Activated naive CD4-positive, alpha-beta T cell treated with anti-CD3 and anti-CD28 coated beads for 36 hours (primary cell): ENCODE measurements at regions not wholly inside any gene's neighbourhood (a gene's known extent, or its start where the extent isn't known, plus 50 kb on each side); places are given as distances from the start of the nearest gene placed in this dataset.
"Not testable (repeated sequence)": the region's sequence is repeated elsewhere in the genome, so short reads cannot be mapped to it uniquely, and the experiment has no call there.

Experiments used
- CTCF ChIA-PET: fragments of 350-600 bp; sonication (Branson Sonifier 250); formaldehyde crosslinking; loops from one replicate; lab custom pipeline; 2021; ENCODE audit warnings: antibody characterized with exemption; lab: Charles Lee
- DNase-seq: peaks from one replicate; pipeline ENCODE4 v3.0.0-alpha.2; 2020
- H3K27ac Mint-ChIP-seq: one replicate; pipeline ENCODE4 v1.8.0; 2021; ENCODE audit warnings: mild to moderate bottlenecking, mixed read lengths
- H3K27me3 Mint-ChIP-seq: one replicate; pipeline ENCODE4 v1.8.0; 2021; ENCODE audit warnings: low read depth, mixed read lengths
- H3K36me3 Mint-ChIP-seq: one replicate; pipeline ENCODE4 v1.8.0; 2021; ENCODE audit warnings: low read depth, mixed read lengths
- H3K4me1 Mint-ChIP-seq: one replicate; pipeline ENCODE4 v1.8.0; 2021; ENCODE audit warnings: low read depth, mixed read lengths
- H3K4me3 Mint-ChIP-seq: one replicate; pipeline ENCODE4 v1.8.0; 2021; ENCODE audit warnings: mild to moderate bottlenecking, moderate library complexity, mixed read lengths
- H3K9me3 Mint-ChIP-seq: one replicate; pipeline ENCODE4 v1.8.0; 2021; ENCODE audit warnings: mixed read lengths
- intact Hi-C: fragments of 100-400 bp; cut with micrococcal nuclease; formaldehyde crosslinking; loops from one replicate; pipeline ENCODE4 v1.15.1; 2023

DNA sequence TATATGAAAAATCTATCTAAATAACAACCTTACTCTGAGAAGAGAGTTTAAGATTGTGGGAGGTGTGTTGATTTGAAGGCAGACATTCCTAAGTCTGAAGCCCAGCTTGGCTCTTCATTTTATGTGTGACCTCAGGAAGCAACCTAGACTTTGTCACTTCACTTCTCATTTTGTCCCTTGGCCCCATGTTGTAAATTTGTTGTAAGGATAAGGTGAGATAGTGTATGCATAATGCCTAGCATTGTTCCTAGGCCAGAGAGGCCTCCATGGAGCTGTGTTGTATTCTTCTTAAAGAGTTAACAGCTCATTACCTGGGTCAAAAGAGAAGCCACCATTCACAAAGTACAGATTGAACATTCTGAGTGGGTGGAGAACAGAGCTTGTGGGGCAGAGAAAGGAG lies 1084.4 kb upstream of the SLIT2 start:
- H3K4me3 Mint-ChIP-seq = no peak overlapping the region
- H3K27me3 Mint-ChIP-seq = no peaks in the 10 kb centered on the region
- H3K36me3 Mint-ChIP-seq = no peaks in the 10 kb centered on the region
- no peak overlapping the region for H3K27ac Mint-ChIP-seq
- DNase-seq = no peak
- H3K4me1 Mint-ChIP-seq = no peaks in the 10 kb centered on the region
- CTCF ChIA-PET = no interaction called here
- peaks cover 7% of the 10 kb centered on the region for H3K9me3 Mint-ChIP-seq
- intact Hi-C loops = no loop called here

DNA sequence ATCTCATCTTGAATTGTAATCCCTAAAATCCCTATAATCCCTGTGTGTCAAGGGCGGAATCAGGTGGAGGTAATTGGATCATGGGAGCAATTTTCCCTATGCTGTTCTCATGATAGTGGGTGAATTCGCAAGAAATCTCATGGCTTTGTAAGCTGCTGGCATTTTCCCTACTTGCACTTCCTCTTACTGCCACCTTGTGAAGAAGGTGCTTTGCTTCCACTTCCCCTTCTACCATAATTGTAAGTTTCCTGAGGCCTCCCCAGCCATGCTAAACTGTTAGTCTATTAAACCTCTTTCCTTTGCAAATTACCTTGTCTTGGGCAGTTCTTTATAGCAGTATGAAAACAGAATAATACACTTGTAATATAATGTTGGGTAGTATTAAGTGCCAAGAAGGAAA lies 1087.4 kb upstream of the SLIT2 start:
- CTCF ChIA-PET = no interaction called here
- no peaks in the 10 kb centered on the region for H3K36me3 Mint-ChIP-seq
- H3K4me3 Mint-ChIP-seq = no peak overlapping the region
- DNase-seq = no peak
- H3K27ac Mint-ChIP-seq = no peak overlapping the region
- H3K27me3 Mint-ChIP-seq = no peaks in the 10 kb centered on the region
- no peaks in the 10 kb centered on the region for H3K4me1 Mint-ChIP-seq
- intact Hi-C loops = no loop called here
- peaks cover 14% of the 10 kb centered on the region for H3K9me3 Mint-ChIP-seq

DNA sequence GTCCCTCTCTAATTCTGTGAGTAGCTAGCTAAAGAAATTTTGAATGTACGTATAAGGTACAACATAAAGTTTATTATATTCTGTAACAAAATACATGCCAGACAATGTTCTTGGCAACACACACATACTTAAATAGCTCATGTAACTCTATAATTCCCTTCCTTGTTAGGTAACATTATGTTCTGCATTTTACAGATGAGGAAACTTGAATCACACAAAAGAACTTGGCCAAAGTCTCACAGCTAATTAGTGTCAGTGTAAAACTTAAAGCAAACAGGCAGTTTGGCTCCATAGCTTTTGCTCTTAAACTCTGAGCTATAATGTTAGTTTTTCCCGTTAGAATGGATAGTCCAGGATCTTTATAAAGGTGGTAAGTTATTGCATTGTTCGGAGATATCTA lies 1091.8 kb upstream of the SLIT2 start:
- intact Hi-C loops = no loop called here
- H3K27me3 Mint-ChIP-seq = no peaks in the 10 kb centered on the region
- no peaks in the 10 kb centered on the region for H3K36me3 Mint-ChIP-seq
- DNase-seq = no peak
- CTCF ChIA-PET = no interaction called here
- H3K27ac Mint-ChIP-seq = no peak overlapping the region
- H3K9me3 Mint-ChIP-seq = peaks cover 25% of the 10 kb centered on the region
- H3K4me3 Mint-ChIP-seq = no peak overlapping the region
- H3K4me1 Mint-ChIP-seq = no peaks in the 10 kb centered on the region

DNA sequence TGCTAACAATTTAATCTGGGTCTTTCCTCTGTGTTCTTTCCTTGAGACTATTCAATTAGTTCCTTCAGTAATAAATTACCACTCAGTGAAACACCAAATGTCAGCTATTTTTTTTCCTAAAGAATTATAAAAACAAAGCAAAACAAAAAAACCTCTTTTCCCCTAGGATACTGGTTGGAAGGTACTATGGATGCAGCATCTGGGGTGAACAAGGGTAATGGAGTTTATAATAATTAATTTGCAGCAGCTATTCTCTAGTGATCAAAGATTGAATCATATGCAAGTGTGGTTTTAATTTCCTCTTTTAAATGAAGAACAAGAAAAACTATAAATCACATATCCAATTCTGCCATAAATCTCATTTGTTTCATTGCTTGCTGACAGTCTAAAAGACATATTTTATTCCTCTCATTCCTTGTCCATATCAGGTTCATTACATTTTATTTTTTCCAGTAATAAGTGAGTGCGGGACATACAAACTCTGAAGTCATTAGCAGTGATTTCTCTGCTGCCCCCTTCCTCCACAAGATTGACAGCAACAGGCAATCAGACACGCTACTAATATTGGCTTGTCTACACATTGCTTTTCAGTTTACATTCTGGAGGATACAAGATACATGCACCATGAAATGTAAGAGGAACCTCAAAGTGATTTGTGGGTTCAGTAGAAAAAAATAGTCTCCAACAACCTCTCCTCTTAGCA lies 1093.4 kb upstream of the SLIT2 start:
- Mint-ChIP-seq H3K9me3 (peaks cover 28% of the 10 kb centered on the region), H3K27ac (no peak overlapping the region), H3K27me3 (no peaks in the 10 kb centered on the region), H3K36me3 (no peaks in the 10 kb centered on the region), H3K4me3 (no peak overlapping the region), H3K4me1 (no peaks in the 10 kb centered on the region)
- CTCF ChIA-PET = no interaction called here
- intact Hi-C loops = no loop called here
- no peak for DNase-seq

DNA sequence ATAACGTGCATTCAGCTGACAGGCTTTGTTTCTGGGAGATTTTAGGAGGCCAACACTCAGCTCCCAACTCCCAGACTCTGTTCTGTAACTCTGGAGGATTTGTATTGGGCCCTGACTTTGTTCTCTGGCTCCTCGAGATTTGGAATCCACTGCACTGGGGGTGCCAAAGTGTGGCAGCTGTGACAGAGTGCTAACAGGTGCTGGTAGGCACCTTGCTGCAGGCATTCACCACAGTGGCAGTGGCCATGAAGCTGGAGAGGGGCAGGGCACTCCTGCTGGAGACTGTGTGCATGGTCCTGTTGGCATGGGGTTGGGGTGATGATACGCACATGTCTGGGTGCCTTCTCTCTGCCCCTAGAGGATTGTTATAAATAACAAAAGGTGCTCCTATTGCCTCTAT lies 1094.9 kb upstream of the SLIT2 start:
- Mint-ChIP-seq H3K4me3 (no peak overlapping the region), H3K4me1 (no peaks in the 10 kb centered on the region), H3K9me3 (peaks cover 26% of the 10 kb centered on the region), H3K27ac (no peak overlapping the region), H3K27me3 (no peaks in the 10 kb centered on the region), H3K36me3 (no peaks in the 10 kb centered on the region)
- DNase-seq = no peak
- intact Hi-C loops = no loop called here
- CTCF ChIA-PET = no interaction called here

DNA sequence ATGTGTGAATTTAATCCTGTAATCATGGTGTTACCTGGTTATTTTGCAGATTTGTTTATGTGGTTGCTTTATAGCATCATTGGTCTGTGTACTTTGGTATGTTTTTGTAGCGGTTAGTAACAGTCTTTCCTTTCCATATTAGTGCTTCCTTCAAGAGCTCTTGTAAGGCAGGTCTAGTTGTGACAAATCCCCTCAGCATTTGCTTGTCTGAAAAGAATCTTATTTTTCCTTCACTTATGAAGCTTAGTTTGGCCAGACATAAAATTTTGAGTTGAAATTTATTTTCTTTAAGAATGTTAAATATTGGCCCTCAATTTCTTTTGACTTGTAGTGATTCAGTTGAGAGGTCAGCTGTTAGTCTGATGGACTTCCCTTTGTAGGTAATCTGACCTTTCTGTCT lies 1096.1 kb upstream of the SLIT2 start:
- CTCF ChIA-PET = no interaction called here
- no peaks in the 10 kb centered on the region for H3K27me3 Mint-ChIP-seq
- H3K9me3 Mint-ChIP-seq = peaks cover 25% of the 10 kb centered on the region
- H3K4me1 Mint-ChIP-seq = no peaks in the 10 kb centered on the region
- intact Hi-C loops = no loop called here
- H3K4me3 Mint-ChIP-seq = no peak overlapping the region
- H3K27ac Mint-ChIP-seq = no peak overlapping the region
- DNase-seq = no peak
- no peaks in the 10 kb centered on the region for H3K36me3 Mint-ChIP-seq

DNA sequence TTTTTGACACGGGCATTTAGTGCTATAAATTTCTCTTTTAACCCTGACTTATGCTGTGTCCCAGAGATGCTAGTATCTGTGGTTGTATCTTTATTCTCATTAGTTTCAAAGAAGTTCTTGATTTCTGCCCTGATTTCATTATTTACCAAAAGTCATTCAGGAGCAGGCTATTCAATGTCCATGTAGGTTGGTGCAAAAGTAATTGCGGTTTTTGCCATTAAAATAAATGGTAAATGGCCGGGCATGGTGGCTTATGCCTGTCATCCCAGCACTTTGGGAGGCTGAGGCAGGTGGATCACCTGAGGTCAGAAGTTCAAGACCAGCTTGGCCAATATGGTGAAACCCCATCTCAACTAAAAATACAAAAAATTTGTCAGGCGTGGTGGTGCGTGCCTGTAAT lies 1097.4 kb upstream of the SLIT2 start:
- H3K4me1 Mint-ChIP-seq, H3K27ac Mint-ChIP-seq, H3K4me3 Mint-ChIP-seq, CTCF ChIA-PET, H3K36me3 Mint-ChIP-seq, intact Hi-C loops, H3K27me3 Mint-ChIP-seq, DNase-seq: not testable (repeated sequence)
- peaks cover 24% of the 10 kb centered on the region for H3K9me3 Mint-ChIP-seq

DNA sequence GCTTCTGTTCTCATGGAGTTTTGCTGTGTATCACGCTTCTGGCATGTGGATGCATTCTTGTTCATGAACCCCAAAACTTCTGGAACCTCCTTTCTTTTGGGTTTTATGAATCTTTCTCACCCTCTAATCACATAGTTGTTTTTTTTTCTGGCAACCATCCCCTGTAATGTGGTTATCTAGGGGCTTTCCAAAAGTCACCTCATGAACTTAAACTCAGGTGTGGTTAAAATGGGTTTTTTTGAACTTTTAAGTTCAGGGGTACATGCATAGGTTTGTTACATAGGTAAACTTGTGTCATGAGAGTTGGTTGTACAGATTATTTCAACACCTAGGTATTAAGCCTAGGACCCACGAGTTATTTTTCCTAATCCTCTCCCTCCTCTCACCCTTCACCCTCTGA lies 1099.4 kb upstream of the SLIT2 start:
- Mint-ChIP-seq H3K9me3 (peaks cover 27% of the 10 kb centered on the region), H3K36me3 (no peaks in the 10 kb centered on the region), H3K4me1 (no peaks in the 10 kb centered on the region), H3K27me3 (no peaks in the 10 kb centered on the region), H3K4me3 (no peak overlapping the region), H3K27ac (no peak overlapping the region)
- CTCF ChIA-PET = no interaction called here
- DNase-seq = no peak
- intact Hi-C loops = no loop called here

DNA sequence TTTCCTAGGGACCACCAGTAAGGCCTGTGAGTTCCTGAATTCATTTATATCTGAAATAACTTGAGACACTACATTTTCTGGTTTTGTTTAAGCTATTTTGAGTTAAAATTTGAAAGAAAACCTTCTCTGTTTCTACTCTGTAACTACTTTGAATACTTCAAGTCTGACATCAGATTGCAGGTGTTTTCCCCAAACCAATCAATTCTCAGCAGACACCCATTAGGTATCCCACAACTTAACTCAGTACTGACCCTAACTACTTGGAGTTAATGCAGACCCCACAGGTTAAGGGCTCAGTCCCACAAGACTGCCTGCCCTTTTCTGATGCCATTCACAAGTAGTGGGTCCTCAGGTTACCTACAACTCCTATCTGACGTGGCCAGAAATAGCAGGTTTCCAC lies 1100.0 kb upstream of the SLIT2 start:
- H3K27me3 Mint-ChIP-seq = no peaks in the 10 kb centered on the region

DNA sequence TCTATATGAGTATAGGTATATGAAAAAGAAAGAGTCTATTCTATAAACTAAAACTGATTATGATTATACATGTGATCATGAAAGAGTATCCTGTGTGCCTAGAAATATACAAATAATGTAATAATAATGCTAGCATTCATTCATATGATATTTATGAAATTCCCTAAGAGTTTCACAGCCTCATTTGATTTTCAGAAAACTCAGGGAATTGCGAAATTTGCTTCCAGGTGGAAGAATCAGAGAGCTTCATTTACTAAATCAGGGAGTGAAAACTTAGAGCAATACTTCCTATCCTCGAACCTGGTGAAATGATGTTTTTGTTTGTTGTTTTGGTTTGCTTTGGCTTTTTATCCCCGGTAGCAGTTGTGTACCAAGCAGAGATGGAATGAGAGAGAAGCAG lies 1105.7 kb upstream of the SLIT2 start:
- CTCF ChIA-PET = no interaction called here
- intact Hi-C loops = no loop called here
- no peak overlapping the region for H3K4me3 Mint-ChIP-seq

More for the DNA sequence above, 1100.0 kb upstream of the SLIT2 start:
- no peak overlapping the region for H3K27ac Mint-ChIP-seq
- no peak overlapping the region for H3K4me3 Mint-ChIP-seq
- no peaks in the 10 kb centered on the region for H3K36me3 Mint-ChIP-seq
- intact Hi-C loops = no loop called here
- CTCF ChIA-PET = no interaction called here
- no peak for DNase-seq
- H3K4me1 Mint-ChIP-seq = no peaks in the 10 kb centered on the region
- H3K9me3 Mint-ChIP-seq = peaks cover 27% of the 10 kb centered on the region

DNA sequence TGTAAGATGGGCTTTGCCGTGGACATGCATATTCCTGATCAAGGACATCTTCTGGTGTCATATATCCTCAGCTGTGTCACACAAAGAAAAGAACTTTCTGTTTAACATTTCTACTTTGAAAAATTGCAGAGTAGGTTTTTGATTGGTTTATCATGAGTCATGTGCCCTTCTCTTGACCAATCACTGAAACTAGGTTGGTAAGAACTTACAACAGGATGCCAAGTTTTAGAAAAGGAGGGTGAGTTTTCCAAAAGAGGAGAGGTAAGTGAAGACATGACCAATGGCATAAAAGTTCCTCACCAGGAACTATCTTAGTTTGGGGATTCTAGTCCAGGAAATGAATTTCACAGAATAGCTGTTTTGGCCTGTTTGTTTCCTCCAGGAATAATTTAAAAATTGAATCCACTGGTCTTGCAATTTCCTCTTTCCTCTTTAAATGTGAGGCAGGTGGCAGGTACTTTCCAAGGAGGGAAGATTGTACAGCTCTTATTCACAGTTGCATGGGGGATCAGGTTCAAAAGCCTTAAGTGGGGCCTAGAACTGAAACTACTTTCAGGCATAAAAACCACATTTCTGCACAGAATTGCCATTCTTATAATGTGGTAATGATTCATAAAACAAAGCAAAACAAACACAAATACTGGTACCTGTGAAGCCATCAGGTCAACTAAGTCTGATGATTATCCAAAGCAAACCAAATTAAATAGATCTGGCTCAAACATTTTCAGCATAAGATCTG lies 1114.5 kb upstream of the LCORL start:
- no peaks in the 10 kb centered on the region for H3K36me3 Mint-ChIP-seq
- no peak for DNase-seq
- H3K27me3 Mint-ChIP-seq = no peaks in the 10 kb centered on the region
- peaks cover 2% of the 10 kb centered on the region for H3K9me3 Mint-ChIP-seq
- CTCF ChIA-PET = no interaction called here
- H3K27ac Mint-ChIP-seq = no peak overlapping the region
- intact Hi-C loops = no loop called here
- no peaks in the 10 kb centered on the region for H3K4me1 Mint-ChIP-seq
- no peak overlapping the region for H3K4me3 Mint-ChIP-seq

More for the DNA sequence above, 1105.7 kb upstream of the SLIT2 start:
- DNase-seq = no peak
- Mint-ChIP-seq H3K36me3 (no peaks in the 10 kb centered on the region), H3K27me3 (no peaks in the 10 kb centered on the region), H3K9me3 (peaks cover 8% of the 10 kb centered on the region), H3K4me1 (no peaks in the 10 kb centered on the region), H3K27ac (no peak overlapping the region)

DNA sequence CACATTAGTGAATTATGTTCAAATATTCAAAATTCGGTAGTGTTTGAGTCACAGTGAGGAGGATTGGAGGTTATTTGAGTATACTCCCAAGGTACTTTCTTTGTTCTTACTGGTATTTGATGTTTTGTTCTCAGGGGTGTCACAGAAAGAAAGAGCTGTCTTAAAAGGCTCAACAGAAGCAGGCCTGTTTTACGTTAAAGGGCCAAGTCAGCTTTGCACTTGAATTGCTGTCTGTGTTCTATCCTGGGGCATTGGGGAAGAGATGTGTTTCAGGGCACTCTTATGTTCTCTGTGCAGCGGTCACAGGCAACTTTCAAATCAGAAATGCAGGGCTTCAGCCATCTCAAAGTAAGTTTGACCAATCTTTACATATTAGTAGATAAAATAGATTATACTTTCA lies 1113.1 kb upstream of the LCORL start:
- Mint-ChIP-seq H3K4me1 (no peaks in the 10 kb centered on the region), H3K36me3 (no peaks in the 10 kb centered on the region), H3K27ac (no peak overlapping the region), H3K9me3 (peaks cover 2% of the 10 kb centered on the region), H3K27me3 (no peaks in the 10 kb centered on the region), H3K4me3 (no peak overlapping the region)
- no peak for DNase-seq
- intact Hi-C loops = no loop called here
- CTCF ChIA-PET = interaction anchor here (0.6 kb wide), 1 partner anchor 1173 kb away, joined by 4 read pairs; no protein-coding TSS in a partner anchor

DNA sequence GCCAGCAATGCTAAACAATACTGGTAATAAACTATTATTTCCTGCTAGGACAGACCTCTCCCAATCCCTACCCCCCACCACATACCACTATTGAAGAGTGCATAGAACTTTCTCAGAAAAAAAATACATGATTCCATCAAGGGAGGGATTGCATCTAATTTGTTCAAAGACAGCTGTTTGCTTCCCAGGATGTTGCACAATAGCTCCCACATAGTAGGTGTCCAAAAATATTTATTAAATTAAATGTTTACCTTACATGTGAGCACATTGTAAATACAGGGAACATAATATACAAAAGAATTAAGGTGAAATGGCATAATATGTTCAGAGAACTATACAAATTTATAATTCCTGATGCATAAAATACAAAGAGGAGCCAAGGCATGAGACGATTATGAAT lies 1111.8 kb upstream of the LCORL start:
- CTCF ChIA-PET = no interaction called here
- H3K27ac Mint-ChIP-seq = no peak overlapping the region
- H3K9me3 Mint-ChIP-seq = peaks cover 2% of the 10 kb centered on the region
- no peak overlapping the region for H3K4me3 Mint-ChIP-seq
- DNase-seq = no peak
- H3K36me3 Mint-ChIP-seq = no peaks in the 10 kb centered on the region
- H3K27me3 Mint-ChIP-seq = no peaks in the 10 kb centered on the region
- intact Hi-C loops = no loop called here
- H3K4me1 Mint-ChIP-seq = no peaks in the 10 kb centered on the region
